SU-DHL-6 (cell line): ENCODE measurements at regions not wholly inside any gene's neighbourhood (a gene's known extent, or its start where the extent isn't known, plus 50 kb on each side); places are given as distances from the start of the nearest gene placed in this dataset.

Experiments
- H2AFZ ChIP-seq: fragments of 200-600 bp; sonication (generic); 2 replicates; pipeline ENCODE4 v1.6.1; 2014; ENCODE audit warnings: low read depth, mild to moderate bottlenecking, moderate library complexity, mixed read lengths, antibody characterized with exemption, low read length; ENCODE audit not compliant: severe bottlenecking
- H3F3A ChIP-seq: fragments of 200-600 bp; shearing (Covaris generic); 2 replicates; pipeline ENCODE4 v1.6.0; 2016; ENCODE audit warnings: antibody characterized with exemption, mild to moderate bottlenecking; ENCODE audit not compliant: insufficient read depth
- H3K27ac ChIP-seq: fragments of 200-600 bp; sonication (generic); 2 replicates; pipeline ENCODE4 v1.5.1; 2016; ENCODE audit warnings: low read depth, mild to moderate bottlenecking, low read length, moderate library complexity, mixed read lengths
- H3K27me3 ChIP-seq: fragments of 200-600 bp; sonication (generic), shearing (Covaris generic); 2 replicates; pipeline ENCODE4 v1.6.0; 2014; ENCODE audit warnings: mild to moderate bottlenecking, low read length
- H3K36me3 ChIP-seq: fragments of 200-600 bp; sonication (generic); 2 replicates; pipeline ENCODE4 v1.6.1; 2014; ENCODE audit warnings: mild to moderate bottlenecking, low read length, mixed read lengths
- H3K4me2 ChIP-seq: fragments of 300-600, 200-600 bp; shearing (Covaris generic), sonication (generic); 2 replicates; pipeline ENCODE4 v1.6.0; 2014; ENCODE audit warnings: low read length, low read depth, mild to moderate bottlenecking; ENCODE audit not compliant: poor library complexity, severe bottlenecking
- H3K4me3 ChIP-seq: fragments of 200-600 bp; sonication (generic); 2 replicates; pipeline ENCODE4 v1.5.1; 2014; ENCODE audit warnings: antibody characterized with exemption, low read length, mild to moderate bottlenecking, mixed read lengths; ENCODE audit not compliant: insufficient read depth, poor library complexity, severe bottlenecking
- H3K79me2 ChIP-seq: fragments of 200-600 bp; sonication (generic); 2 replicates; pipeline ENCODE4 v1.6.1; 2014; ENCODE audit warnings: mild to moderate bottlenecking, low read length, moderate library complexity; ENCODE audit not compliant: insufficient read depth
- H3K9ac ChIP-seq: fragments of 200-600 bp; sonication (generic); 2 replicates; pipeline ENCODE4 v1.7.0; 2014; ENCODE audit warnings: mild to moderate bottlenecking, low read length
- H3K9me2 ChIP-seq: fragments of 200-600 bp; sonication (generic); replicated peaks from 2 replicates; pipeline ENCODE4 v1.6.1; 2014; ENCODE audit warnings: low read length; ENCODE audit not compliant: insufficient read depth
- H3K9me3 ChIP-seq: fragments of 200-600 bp; sonication (generic); 2 replicates; pipeline ENCODE4 v1.6.1; 2014; ENCODE audit warnings: low read length, mixed read lengths; ENCODE audit not compliant: insufficient read depth
- H4K20me1 ChIP-seq: fragments of 200-600 bp; sonication (generic); 2 replicates; pipeline ENCODE4 v1.6.1; 2014; ENCODE audit warnings: low read depth, mild to moderate bottlenecking, antibody characterized with exemption, low read length, moderate library complexity, mixed read lengths
- CTCF ChIP-seq: fragments of 200-600 bp; sonication (generic); IDR thresholded peaks from one replicate; pipeline ENCODE4 v1.5.1; 2017; ENCODE audit warnings: antibody characterized with exemption, mild to moderate bottlenecking, low read length, moderate library complexity; ENCODE audit not compliant: insufficient read depth, poor library complexity, severe bottlenecking
- EZH2phosphoT487 ChIP-seq: fragments of 200-600 bp; sonication (generic), shearing (Covaris generic); conservative IDR thresholded peaks from 2 replicates; pipeline ENCODE4 v1.6.1; 2018; ENCODE audit warnings: mild to moderate bottlenecking, antibody characterized with exemption, low read length, moderate library complexity, mixed read lengths

DNA sequence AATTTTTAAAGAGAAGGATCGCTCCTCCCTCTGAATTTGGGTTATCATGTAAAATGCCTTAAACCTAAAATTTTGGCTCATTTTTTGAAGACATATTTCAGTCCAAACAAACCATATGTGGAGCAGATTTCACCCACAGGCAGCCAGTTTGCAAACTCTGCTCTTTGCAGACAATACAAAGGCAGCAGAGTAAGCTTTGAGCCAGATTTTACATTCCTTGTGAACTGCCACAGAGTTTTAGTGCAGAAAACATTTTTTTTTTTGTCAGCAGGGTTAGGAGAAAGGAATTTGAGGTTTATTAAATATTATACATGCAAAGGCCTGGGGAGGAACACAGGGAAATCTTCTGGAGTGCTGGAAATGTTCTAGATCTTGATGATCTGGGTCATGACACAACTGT is 171.9 kb upstream of the FN1 start:
- no peaks in the 10 kb centered on the region for H3F3A ChIP-seq
- no peaks in the 10 kb centered on the region for H3K79me2 ChIP-seq
- H3K27ac ChIP-seq = no peak overlapping the region
- H3K9me2 ChIP-seq = no peaks in the 10 kb centered on the region
- TF ChIP-seq EZH2phosphoT487 (no peak), CTCF (no peak)
- no peak overlapping the region for H3K9ac ChIP-seq
- no peak overlapping the region for H2AFZ ChIP-seq
- H4K20me1 ChIP-seq = no peaks in the 10 kb centered on the region
- no peaks in the 10 kb centered on the region for H3K27me3 ChIP-seq
- H3K4me3 ChIP-seq = no peak overlapping the region
- no peaks in the 10 kb centered on the region for H3K36me3 ChIP-seq
- no peaks in the 10 kb centered on the region for H3K9me3 ChIP-seq
- no peak overlapping the region for H3K4me2 ChIP-seq

DNA sequence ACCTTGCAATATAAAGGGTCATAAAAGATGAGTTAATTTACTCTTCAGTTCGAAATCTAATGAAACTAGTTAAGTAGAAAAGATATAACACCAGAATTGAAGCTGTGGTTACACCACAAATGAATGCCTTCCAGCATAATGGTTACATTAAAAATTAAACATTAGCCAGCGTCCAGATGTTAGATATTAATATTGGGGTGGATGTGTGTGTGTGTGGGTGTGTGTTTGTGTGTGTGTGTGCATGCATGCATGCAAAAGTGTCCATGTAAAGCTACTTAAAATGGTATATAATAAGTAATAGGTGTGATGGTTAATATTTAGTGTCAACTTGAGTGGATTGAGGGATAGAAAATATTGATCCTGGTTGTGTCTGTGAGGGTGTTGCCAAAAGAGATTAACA is 170.4 kb upstream of the FN1 start:
- no peaks in the 10 kb centered on the region for H3K9me2 ChIP-seq
- no peak overlapping the region for H3K9ac ChIP-seq
- H3K79me2 ChIP-seq = no peaks in the 10 kb centered on the region
- TF ChIP-seq CTCF = no peak
- TF ChIP-seq EZH2phosphoT487 = no peak
- H3F3A ChIP-seq = no peaks in the 10 kb centered on the region
- H3K4me3 ChIP-seq = no peak overlapping the region
- H3K36me3 ChIP-seq = no peaks in the 10 kb centered on the region
- no peaks in the 10 kb centered on the region for H3K9me3 ChIP-seq
- H3K4me2 ChIP-seq = no peak overlapping the region
- no peaks in the 10 kb centered on the region for H4K20me1 ChIP-seq
- no peak overlapping the region for H2AFZ ChIP-seq
- H3K27me3 ChIP-seq = no peaks in the 10 kb centered on the region
- H3K27ac ChIP-seq = no peak overlapping the region

DNA sequence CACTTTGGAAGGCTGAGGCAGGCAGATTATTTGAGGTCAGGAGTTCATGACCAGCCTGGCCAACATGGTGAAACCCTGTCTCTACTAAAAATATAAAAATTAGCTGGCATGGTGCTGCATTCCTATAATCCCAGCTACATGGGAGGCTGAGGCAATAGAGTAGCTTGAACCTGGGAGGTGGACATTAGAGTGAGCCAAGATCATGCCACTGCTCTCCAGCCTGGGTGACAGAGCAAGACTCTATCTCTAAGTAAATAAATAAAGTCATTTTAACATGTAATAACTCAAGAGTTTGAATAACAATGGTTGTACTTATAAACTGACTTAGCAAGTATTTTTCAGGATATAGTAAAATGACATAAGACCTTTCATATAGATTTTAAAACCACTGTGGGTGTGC is 169.3 kb upstream of the FN1 start:
- H2AFZ ChIP-seq = no peak overlapping the region
- H3K9me3 ChIP-seq = no peaks in the 10 kb centered on the region
- no peak for TF ChIP-seq CTCF
- TF ChIP-seq EZH2phosphoT487 = no peak
- H3K4me2 ChIP-seq = no peak overlapping the region
- H3F3A ChIP-seq = no peaks in the 10 kb centered on the region
- H3K79me2 ChIP-seq = no peaks in the 10 kb centered on the region
- no peaks in the 10 kb centered on the region for H4K20me1 ChIP-seq
- H3K27me3 ChIP-seq = no peaks in the 10 kb centered on the region
- H3K9me2 ChIP-seq = no peaks in the 10 kb centered on the region
- H3K27ac ChIP-seq = no peak overlapping the region
- H3K36me3 ChIP-seq = no peaks in the 10 kb centered on the region
- H3K4me3 ChIP-seq = no peak overlapping the region
- no peak overlapping the region for H3K9ac ChIP-seq

- H3K79me2 ChIP-seq = no peaks in the 10 kb centered on the region
- H3K9ac ChIP-seq = no peak overlapping the region
- no peak overlapping the region for H2AFZ ChIP-seq
- H3K27me3 ChIP-seq = no peaks in the 10 kb centered on the region
- H3K4me2 ChIP-seq = no peak overlapping the region
- no peak overlapping the region for H3K4me3 ChIP-seq
- no peaks in the 10 kb centered on the region for H3K9me3 ChIP-seq
- no peaks in the 10 kb centered on the region for H3F3A ChIP-seq
- no peaks in the 10 kb centered on the region for H3K9me2 ChIP-seq
- no peak for TF ChIP-seq CTCF
- no peak for TF ChIP-seq EZH2phosphoT487
- H3K36me3 ChIP-seq = no peaks in the 10 kb centered on the region
- no peaks in the 10 kb centered on the region for H4K20me1 ChIP-seq
- no peak overlapping the region for H3K27ac ChIP-seq
These were observed 168.7 kb upstream of the FN1 start for GRCh38 chr2:215604606-215605005.
